B cell (primary cell): ENCODE measurements at regions not wholly inside any gene's neighbourhood (a gene's known extent, or its start where the extent isn't known, plus 50 kb on each side); places are given as distances from the start of the nearest gene placed in this dataset.

Source experiments
- ATAC-seq: fragments of 200-7000 bp; cut with Tn5 transposase; one replicate; pipeline ENCODE4 v1.10.0; 2021; ENCODE audit warnings: low read depth, mild to moderate bottlenecking, moderate number of reproducible peaks, moderate library complexity
- CTCF ChIA-PET: fragments of 350-600 bp; sonication (Branson Sonifier 250); formaldehyde crosslinking; loops from one replicate; lab custom pipeline; 2021; ENCODE audit warnings: antibody characterized with exemption, inconsistent platforms; lab: Charles Lee
- POLR2A ChIA-PET: fragments of 350-600 bp; sonication (Branson Sonifier 250); formaldehyde crosslinking; loops from one replicate; lab custom pipeline; 2021; ENCODE audit warnings: antibody characterized with exemption; lab: Charles Lee
- DNase-seq: peaks from one replicate; pipeline ENCODE4 v3.0.0; 2013
- H2AFZ ChIP-seq: 2 replicates; pipeline ENCODE4 v1.6.1; 2012; ENCODE audit warnings: mild to moderate bottlenecking, low read depth, low read length; ENCODE audit not compliant: insufficient read depth, poor library complexity, severe bottlenecking
- H3K27ac ChIP-seq, 2 donors: 1 replicate in 1 of 2; 2 replicates in 1 of 2; pipeline ENCODE4 v1.5.1; 2012 to 2013; ENCODE audit warnings: low read length in 2 of 2, mild to moderate bottlenecking in 2 of 2, moderate library complexity in 1 of 2
- H3K27me3 ChIP-seq, 4 experiments: fragments of 200-600 bp in 1 of 4; sonication (generic) in 1 of 4; replicated peaks in 1 of 4; 1 replicate in 2 of 4; 2 replicates in 2 of 4; pipeline versions ENCODE4 v1.6.1 to v1.7.0; 2013 to 2016; ENCODE audit warnings: low read length in 3 of 4, mild to moderate bottlenecking in 2 of 4, mixed read lengths in 1 of 4, moderate library complexity in 1 of 4; ENCODE audit not compliant: insufficient read depth in 4 of 4, control insufficient read depth in 3 of 4; ENCODE audit errors: control extremely low read depth in 1 of 4
- H3K36me3 ChIP-seq, 2 experiments: replicated peaks in 1 of 2; 1 replicate in 1 of 2; 2 replicates in 1 of 2; pipeline versions ENCODE4 v1.6.1 to v1.7.1; 2013; ENCODE audit warnings: low read length in 1 of 2; ENCODE audit not compliant: insufficient read depth in 2 of 2, control insufficient read depth in 1 of 2; ENCODE audit errors: control extremely low read depth in 1 of 2, extremely low read depth in 1 of 2
- H3K4me1 ChIP-seq, 2 donors: fragments of 200-600 bp in 1 of 2; sonication (generic) in 1 of 2; 1 replicate in 1 of 2; 2 replicates in 1 of 2; pipeline versions ENCODE4 v1.5.1 to v1.6.1; 2013 to 2017; ENCODE audit warnings: low read length in 2 of 2; ENCODE audit not compliant: control insufficient read depth in 2 of 2, insufficient read depth in 2 of 2
- H3K4me2 ChIP-seq: replicated peaks from 2 replicates; pipeline ENCODE3; 2012; ENCODE audit warnings: mild to moderate bottlenecking, low read depth, low read length; ENCODE audit not compliant: poor library complexity, severe bottlenecking
- H3K4me3 ChIP-seq, 5 experiments: fragments of 200-600 bp in 1 of 5; sonication (generic) in 1 of 5; 1 replicate in 3 of 5; 2 replicates in 2 of 5; pipeline versions ENCODE4 v1.5.1 to v1.7.0; 2011 to 2016; ENCODE audit warnings: low read length in 4 of 5, mild to moderate bottlenecking in 4 of 5, low read depth in 2 of 5, control low read depth in 1 of 5, moderate library complexity in 1 of 5; ENCODE audit not compliant: insufficient read depth in 1 of 5; ENCODE audit errors: control extremely low read depth in 1 of 5, extremely low read depth in 1 of 5
- H3K79me2 ChIP-seq: fragments of 200-600 bp; sonication (generic); one replicate; pipeline ENCODE4 v1.6.0; 2016; ENCODE audit warnings: low read length; ENCODE audit not compliant: control insufficient read depth, insufficient read depth
- H3K9ac ChIP-seq: fragments of 200-600 bp; sonication (generic); 2 replicates; pipeline ENCODE4 v1.6.1; 2017; ENCODE audit warnings: mild to moderate bottlenecking, low read length, moderate library complexity
- H3K9me3 ChIP-seq, 3 donors: one replicate each; pipeline versions ENCODE4 v1.6.1 to v1.7.1; 2013; ENCODE audit warnings: low read length in 2 of 3; ENCODE audit not compliant: control insufficient read depth in 2 of 3, insufficient read depth in 1 of 3; ENCODE audit errors: control extremely low read depth in 1 of 3
- H4K20me1 ChIP-seq: 2 replicates; pipeline ENCODE4 v1.6.0; 2012; ENCODE audit warnings: mild to moderate bottlenecking, low read length; ENCODE audit not compliant: insufficient read depth, control insufficient read depth, poor library complexity, severe bottlenecking
- H3K27ac Mint-ChIP-seq: one replicate; pipeline ENCODE4 v1.8.0; 2021; ENCODE audit warnings: mixed read lengths
- H3K27me3 Mint-ChIP-seq: one replicate; pipeline ENCODE4 v1.8.0; 2021; ENCODE audit warnings: mixed read lengths
- H3K4me1 Mint-ChIP-seq: one replicate; pipeline ENCODE4 v1.8.0; 2021; ENCODE audit warnings: mixed read lengths
- H3K4me3 Mint-ChIP-seq: one replicate; pipeline ENCODE4 v1.8.0; 2021; ENCODE audit warnings: mixed read lengths
- H3K9me3 Mint-ChIP-seq: one replicate; pipeline ENCODE4 v1.8.0; 2022; ENCODE audit warnings: mixed read lengths; ENCODE audit not compliant: insufficient read depth
- EZH2 ChIP-seq: IDR thresholded peaks from 2 replicates; pipeline ENCODE4 v1.6.1; 2012; ENCODE audit warnings: borderline replicate concordance, low read depth, mild to moderate bottlenecking, moderate library complexity, low read length; ENCODE audit not compliant: insufficient read depth, poor library complexity, severe bottlenecking
- WGBS: methylation state at CpG from one replicate; pipeline ENCODE4 v1.1.5; 2013; ENCODE audit warnings: missing lambda C conversion rate; ENCODE audit not compliant: insufficient coverage; 5-methylcytosine and 5-hydroxymethylcytosine counted together
- intact Hi-C: fragments of 100-400 bp; cut with micrococcal nuclease; formaldehyde crosslinking; loops from one replicate; pipeline ENCODE4 v1.10.0; 2022
- TF ChIP-seq, protein P1 (sequence below): fragments of 200-600 bp; IDR thresholded peaks from one replicate; pipeline ENCODE4 v1.8.0; 2022; ENCODE audit warnings: antibody characterized with exemption, mild to moderate bottlenecking

DNA sequence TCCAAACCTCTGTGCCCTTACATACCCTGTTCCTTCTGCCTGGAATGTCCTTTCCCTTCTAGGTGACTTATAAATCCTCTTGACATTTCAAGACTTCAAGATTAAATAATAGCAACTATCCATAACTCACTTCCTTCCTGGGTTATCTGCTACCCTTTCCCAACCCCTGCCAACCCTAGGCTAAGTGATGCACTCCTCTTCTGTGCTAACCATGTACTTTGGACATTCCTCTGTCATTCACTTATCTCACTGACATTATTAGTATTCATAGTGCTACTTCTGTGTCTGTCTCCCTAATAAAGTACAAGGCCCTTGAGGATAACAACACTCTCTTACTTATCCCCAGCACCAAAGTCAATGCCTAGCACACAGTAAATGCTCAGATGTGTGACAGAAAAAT is 307.1 kb downstream of the ENC1 start:
- CTCF ChIA-PET, result no interaction called here
- no peak overlapping the region for H3K9ac ChIP-seq
- no peaks in the 10 kb centered on the region for H3K36me3 ChIP-seq
- Mint-ChIP-seq H3K27ac (no peak overlapping the region), H3K27me3 (peaks cover 39% of the 10 kb centered on the region), H3K4me3 (no peak overlapping the region), H3K9me3 (no peaks in the 10 kb centered on the region), H3K4me1 (no peaks in the 10 kb centered on the region)
- H3K4me3 ChIP-seq, result no peak overlapping the region
- no peaks in the 10 kb centered on the region for H3K79me2 ChIP-seq
- intact Hi-C loops, result no loop called here
- H3K4me2 ChIP-seq, result no peak overlapping the region
- TF ChIP-seq EZH2, result no peak
- TF ChIP-seq, protein P1, sequence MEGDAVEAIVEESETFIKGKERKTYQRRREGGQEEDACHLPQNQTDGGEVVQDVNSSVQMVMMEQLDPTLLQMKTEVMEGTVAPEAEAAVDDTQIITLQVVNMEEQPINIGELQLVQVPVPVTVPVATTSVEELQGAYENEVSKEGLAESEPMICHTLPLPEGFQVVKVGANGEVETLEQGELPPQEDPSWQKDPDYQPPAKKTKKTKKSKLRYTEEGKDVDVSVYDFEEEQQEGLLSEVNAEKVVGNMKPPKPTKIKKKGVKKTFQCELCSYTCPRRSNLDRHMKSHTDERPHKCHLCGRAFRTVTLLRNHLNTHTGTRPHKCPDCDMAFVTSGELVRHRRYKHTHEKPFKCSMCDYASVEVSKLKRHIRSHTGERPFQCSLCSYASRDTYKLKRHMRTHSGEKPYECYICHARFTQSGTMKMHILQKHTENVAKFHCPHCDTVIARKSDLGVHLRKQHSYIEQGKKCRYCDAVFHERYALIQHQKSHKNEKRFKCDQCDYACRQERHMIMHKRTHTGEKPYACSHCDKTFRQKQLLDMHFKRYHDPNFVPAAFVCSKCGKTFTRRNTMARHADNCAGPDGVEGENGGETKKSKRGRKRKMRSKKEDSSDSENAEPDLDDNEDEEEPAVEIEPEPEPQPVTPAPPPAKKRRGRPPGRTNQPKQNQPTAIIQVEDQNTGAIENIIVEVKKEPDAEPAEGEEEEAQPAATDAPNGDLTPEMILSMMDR, result no peak
- peaks cover 0 to 7% (median 2%) of the 10 kb centered on the region in 4 experiments for H3K27me3 ChIP-seq
- POLR2A ChIA-PET, result no interaction called here
- DNase-seq, result no peak
- ATAC-seq, result no peak
- no peaks in the 10 kb centered on the region for H3K4me1 ChIP-seq
- H3K9me3 ChIP-seq, result no peaks in the 10 kb centered on the region
- H3K27ac ChIP-seq, result no peak overlapping the region
- no peak overlapping the region for H2AFZ ChIP-seq
- H4K20me1 ChIP-seq, result no peaks in the 10 kb centered on the region

DNA sequence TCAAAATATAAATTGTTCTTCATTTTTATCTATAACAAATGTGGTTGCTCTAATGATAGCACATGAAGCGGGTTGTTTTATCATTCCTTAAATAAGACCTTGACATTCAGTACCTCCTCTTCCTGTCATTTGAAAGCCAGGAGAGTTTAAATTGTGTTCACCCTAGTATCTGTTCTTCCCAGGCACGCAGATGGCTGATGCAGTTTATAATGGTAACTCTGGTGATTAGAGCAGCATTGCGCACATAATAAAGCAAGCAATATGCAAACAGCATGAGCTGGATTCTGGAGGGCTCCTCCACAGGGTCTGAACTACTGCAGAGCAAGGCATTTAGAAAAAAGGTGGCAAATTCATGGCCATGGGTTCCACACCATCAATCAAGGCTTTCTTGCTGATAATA is 307.8 kb downstream of the ENC1 start:
- H3K4me2 ChIP-seq, result no peak overlapping the region
- no peak overlapping the region for H3K4me3 ChIP-seq
- DNase-seq (no peak), ATAC-seq (no peak)
- Mint-ChIP-seq H3K27ac (no peak overlapping the region), H3K4me3 (no peak overlapping the region), H3K27me3 (peaks cover 35% of the 10 kb centered on the region), H3K9me3 (no peaks in the 10 kb centered on the region), H3K4me1 (no peaks in the 10 kb centered on the region)
- H3K9ac ChIP-seq, result no peak overlapping the region
- H3K79me2 ChIP-seq, result no peaks in the 10 kb centered on the region
- POLR2A ChIA-PET, result no interaction called here
- TF ChIP-seq EZH2, result no peak
- TF ChIP-seq, protein P1, result no peak
- H3K4me1 ChIP-seq, result no peaks in the 10 kb centered on the region
- H3K27ac ChIP-seq, result no peak overlapping the region
- H4K20me1 ChIP-seq, result no peaks in the 10 kb centered on the region
- H3K36me3 ChIP-seq, result no peaks in the 10 kb centered on the region
- intact Hi-C loops, result no loop called here
- H3K27me3 ChIP-seq, result peaks cover 0 to 7% (median 2%) of the 10 kb centered on the region in 4 experiments
- H2AFZ ChIP-seq, result no peak overlapping the region
- CTCF ChIA-PET, result no interaction called here
- 94% methylated on average over 2 of the region's 3 CpGs for WGBS
- no peaks in the 10 kb centered on the region for H3K9me3 ChIP-seq
